Fibroblast of the aortic adventitia (primary cell): ENCODE measurements at regions not wholly inside any gene's neighbourhood (a gene's known extent, or its start where the extent isn't known, plus 50 kb on each side); places are given as distances from the start of the nearest gene placed in this dataset.
"Not testable (repeated sequence)": the region's sequence is repeated elsewhere in the genome, so short reads cannot be mapped to it uniquely, and the experiment has no call there.

Experiments used
- DNase-seq: peaks from one replicate; pipeline ENCODE4 v3.0.0-alpha.2; 2010; ENCODE audit warnings: low read depth
- H3K4me3 ChIP-seq: 2 replicates; pipeline ENCODE4 v1.5.1; 2011; ENCODE audit warnings: low read depth, mild to moderate bottlenecking, control low read depth, low read length, moderate library complexity
- CTCF ChIP-seq: IDR thresholded peaks from 2 replicates; pipeline ENCODE4 v1.5.1; 2011; ENCODE audit warnings: mild to moderate bottlenecking, low read length, control low read depth, inconsistent platforms; ENCODE audit not compliant: insufficient read depth

GRCh38 chr13:44629465-44630183 is 53.5 kb upstream of the TSC22D1 start:
- peak; percentile 93 for DNase-seq
- no peak overlapping the region for H3K4me3 ChIP-seq
- no peak for TF ChIP-seq CTCF

GRCh38 chr13:44628826-44629225 is 52.7 kb upstream of the TSC22D1 start:
- DNase-seq, result peak; percentile 41
- not testable (repeated sequence) for H3K4me3 ChIP-seq

GRCh38 chr13:44627441-44627840 is 51.3 kb upstream of the TSC22D1 start:
- TF ChIP-seq CTCF, result no peak
- H3K4me3 ChIP-seq, result no peak overlapping the region
- no peak for DNase-seq

GRCh38 chr13:44626176-44626575 is 50.0 kb upstream of the TSC22D1 start:
- no peak for TF ChIP-seq CTCF
- no peak for DNase-seq
- H3K4me3 ChIP-seq, result no peak overlapping the region
